Erythroblast (primary cell): ENCODE measurements at regions not wholly inside any gene's neighbourhood (a gene's known extent, or its start where the extent isn't known, plus 50 kb on each side); places are given as distances from the start of the nearest gene placed in this dataset.
A peak's percentile ranks its signal among the peaks of the same experiment; 100 is the strongest.

Experiments
- DNase-seq, 2 experiments: peaks; one replicate each; lab custom pipeline; 2025; lab: John Stamatoyannopoulos, UW
- GATA1 ChIP-seq: IDR thresholded peaks from 2 replicates; pipeline ENCODE4 v1.6.1; 2011; ENCODE audit warnings: low read depth, mild to moderate bottlenecking, control low read depth, low read length, moderate library complexity
- POLR2A ChIP-seq: IDR thresholded peaks from 2 replicates; pipeline ENCODE4 v1.6.1; 2011; ENCODE audit warnings: mild to moderate bottlenecking, low read length

DNA sequence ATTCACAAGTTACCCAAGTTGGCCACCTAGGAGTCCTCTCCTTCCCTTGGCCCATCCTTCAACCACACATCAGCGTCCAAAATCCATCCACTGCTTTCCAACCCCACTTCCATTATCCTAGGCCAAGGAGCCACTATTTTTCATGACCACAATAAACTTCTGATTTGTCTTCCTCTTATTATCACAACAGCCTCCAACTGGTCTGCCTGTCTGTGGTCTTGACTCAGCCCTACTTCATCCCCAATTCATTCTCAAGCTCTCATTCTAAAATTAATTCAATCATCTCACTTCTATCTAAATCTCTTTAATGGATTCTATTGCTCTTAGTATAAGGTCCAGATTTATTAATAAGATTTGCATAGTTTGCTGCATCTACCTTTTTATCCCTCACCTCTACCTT, 189.0 kb upstream of the PRDM1 start:
- DNase-seq, result no peak
- TF ChIP-seq GATA1, result no peak
- no peak for TF ChIP-seq POLR2A

DNA sequence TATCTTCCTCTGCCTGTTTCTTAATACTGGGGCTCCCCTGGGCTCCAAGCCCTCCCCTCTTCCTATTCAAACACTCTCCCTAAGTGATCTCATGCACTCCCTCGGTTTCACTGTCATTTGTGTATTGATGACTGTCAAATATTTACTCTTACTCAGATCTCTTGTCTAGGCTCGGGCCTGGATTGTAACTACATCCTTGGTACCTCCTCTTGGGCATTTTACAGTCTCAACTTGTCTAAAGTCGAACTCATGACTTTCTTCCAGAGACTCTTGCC, 189.4 kb upstream of the PRDM1 start:
- no peak for DNase-seq
- TF ChIP-seq POLR2A (no peak), GATA1 (no peak)

DNA sequence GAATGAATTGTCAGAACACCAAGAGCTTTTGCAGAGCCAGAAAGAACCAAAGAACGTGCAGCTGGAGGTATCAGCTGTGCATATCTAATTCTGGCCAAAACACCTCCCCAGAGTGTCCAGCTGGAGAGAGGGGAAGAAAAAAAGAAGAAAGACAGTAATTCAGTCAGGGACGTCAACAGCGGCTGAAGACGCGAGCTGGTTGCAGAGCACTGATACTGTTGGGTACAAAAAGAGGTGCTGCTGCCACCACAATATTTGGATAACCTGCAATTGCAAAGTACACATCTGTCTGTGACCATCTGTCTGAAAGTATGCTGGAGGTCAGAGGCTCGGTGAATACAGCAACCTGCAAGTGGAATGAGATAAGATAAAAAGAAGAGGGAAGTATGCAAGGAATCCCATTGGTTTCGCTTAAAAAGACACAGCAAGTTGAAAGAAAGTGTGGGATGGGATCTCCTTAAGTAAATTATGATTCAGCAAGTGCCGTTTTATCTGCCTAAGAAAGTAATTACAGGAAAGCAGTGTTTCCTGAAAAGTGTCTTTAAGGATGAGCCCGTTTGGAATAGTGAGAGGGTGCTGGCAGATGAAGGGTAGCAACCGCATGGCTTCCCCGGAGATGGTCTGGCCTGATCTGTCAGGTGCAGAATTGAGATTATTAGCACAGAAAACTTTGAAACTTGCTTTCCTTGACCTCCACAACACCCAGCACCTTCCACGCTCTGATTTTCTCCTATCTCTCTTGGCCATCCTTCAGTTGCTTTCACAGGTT, 189.9 kb upstream of the PRDM1 start:
- TF ChIP-seq GATA1, result no peak
- TF ChIP-seq POLR2A, result no peak
- peak in 1 of 2 experiments; percentile 37 for DNase-seq

DNA sequence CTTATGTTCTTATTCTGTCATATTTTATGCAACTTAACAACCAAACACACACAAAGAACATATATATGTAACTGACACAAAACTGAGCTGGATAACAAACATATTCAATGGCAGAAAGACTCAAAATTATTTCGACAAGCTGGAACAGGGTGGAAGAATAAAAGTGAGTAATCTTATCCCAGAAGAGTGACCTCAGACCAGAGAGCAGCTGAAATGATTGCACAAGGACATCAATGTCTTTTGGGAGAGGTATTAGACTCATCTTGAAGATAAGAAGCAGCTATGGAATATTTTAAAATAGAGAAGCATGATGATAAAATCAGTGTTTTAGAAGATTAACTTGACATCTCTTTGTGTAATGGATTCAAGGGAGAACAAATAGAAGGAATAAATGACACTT, 191.6 kb upstream of the PRDM1 start:
- TF ChIP-seq POLR2A (no peak), GATA1 (no peak)
- no peak for DNase-seq

DNA sequence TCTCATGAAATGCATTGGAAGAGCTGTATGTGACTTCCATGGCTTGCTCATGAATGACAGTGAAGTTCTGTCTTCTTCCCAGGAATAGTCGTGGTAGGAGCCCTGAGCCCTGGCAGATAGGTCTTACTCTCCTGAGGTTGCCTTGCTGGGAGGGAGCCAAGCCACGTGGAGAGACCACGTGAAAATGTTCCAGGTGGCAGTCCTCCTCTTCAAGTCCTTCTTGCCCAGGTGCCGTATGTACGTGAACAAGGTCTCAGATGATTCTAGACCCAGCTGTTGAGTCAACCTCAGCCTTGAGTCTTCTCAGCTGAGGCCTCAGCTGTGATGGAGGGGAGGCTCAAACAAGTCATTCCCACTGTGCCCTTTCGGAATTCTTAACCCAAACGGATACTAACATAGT, 192.4 kb upstream of the PRDM1 start:
- DNase-seq, result no peak
- TF ChIP-seq GATA1 (no peak), POLR2A (no peak)

DNA sequence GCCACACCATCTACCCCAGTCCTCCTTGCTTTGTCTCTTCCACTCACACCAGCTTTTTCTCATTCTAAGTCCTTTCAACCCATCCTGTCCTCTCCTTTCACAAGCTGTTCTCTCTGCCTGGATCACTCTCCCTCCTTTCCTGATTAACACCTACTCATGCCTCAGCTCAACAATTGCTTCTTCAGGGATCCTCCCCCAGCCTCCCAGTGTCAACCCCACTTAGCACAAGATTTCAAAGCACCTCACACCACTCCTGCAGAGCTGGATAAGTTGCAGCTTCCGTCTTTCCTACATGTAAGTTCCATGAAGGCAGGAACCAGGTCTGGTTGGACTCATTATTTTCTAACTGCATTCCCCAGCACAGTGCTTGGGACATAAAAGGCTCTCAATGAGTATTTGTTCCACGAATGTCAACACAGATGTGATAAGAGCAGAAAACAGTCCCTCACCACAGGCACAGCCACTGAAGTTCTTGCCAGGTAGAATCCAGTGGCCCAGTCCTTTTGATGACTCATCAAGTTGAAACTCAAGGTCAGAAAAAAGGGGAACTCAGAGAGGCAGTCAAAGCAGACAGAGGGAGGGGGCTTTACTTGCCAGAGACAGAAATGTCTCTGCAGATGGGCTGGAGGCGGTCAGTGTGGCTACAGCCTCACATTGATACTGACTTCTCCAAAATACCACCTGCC, 193.4 kb upstream of the PRDM1 start:
- no peak for DNase-seq
- TF ChIP-seq GATA1 (no peak), POLR2A (no peak)

DNA sequence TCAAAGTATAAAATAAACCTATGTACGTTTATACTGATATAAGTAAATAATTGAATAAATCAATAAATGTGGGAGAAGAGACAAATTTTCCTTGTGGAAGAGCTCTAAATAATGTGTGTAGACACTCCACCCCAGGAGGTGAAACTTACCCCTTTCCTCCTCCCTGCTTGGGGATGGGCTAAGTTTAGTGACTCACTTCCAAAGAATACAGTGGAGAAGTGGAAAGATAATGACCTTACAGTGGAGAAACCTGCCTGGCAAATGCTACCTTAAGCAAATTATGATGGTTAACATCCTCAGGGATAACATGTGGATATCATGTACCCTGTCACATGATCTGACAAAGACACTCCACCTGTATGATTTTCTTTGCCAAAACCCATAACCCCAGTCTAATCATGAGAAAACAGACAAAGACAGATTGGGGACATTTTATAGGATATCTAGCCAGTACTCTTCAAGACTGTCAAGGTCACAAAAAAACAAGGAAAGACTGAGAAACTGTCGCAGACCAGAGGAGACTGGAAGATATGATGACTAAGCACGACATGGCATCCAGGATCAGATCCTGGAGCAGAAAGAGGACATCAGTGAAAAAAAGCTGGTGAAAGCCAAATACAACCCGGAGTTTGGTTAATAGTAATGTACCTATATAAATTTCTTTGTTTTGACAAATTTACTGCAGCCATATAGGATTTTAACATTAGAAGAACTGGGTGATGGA, 195.5 kb upstream of the PRDM1 start:
- DNase-seq, result no peak
- no peak for TF ChIP-seq POLR2A
- TF ChIP-seq GATA1, result no peak

DNA sequence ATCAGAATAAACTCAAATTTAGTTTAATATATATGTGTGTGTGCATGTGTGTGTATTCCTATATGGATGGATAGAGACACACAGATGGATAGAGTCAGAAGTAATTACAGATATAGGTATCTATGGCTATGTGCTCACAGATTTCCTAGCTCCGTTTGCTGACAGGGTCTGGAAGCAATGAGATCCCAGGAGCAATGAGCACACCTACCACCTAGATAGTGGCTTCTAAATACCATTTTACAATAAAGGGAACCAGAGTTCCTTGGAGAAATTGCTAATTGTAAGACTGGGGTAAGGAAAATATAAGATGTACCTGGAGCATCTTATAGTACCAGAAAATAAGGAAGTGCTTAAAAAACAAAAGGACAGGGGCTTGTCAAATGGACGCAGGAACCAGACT, 196.2 kb upstream of the PRDM1 start:
- no peak for DNase-seq
- TF ChIP-seq POLR2A, result no peak
- no peak for TF ChIP-seq GATA1

DNA sequence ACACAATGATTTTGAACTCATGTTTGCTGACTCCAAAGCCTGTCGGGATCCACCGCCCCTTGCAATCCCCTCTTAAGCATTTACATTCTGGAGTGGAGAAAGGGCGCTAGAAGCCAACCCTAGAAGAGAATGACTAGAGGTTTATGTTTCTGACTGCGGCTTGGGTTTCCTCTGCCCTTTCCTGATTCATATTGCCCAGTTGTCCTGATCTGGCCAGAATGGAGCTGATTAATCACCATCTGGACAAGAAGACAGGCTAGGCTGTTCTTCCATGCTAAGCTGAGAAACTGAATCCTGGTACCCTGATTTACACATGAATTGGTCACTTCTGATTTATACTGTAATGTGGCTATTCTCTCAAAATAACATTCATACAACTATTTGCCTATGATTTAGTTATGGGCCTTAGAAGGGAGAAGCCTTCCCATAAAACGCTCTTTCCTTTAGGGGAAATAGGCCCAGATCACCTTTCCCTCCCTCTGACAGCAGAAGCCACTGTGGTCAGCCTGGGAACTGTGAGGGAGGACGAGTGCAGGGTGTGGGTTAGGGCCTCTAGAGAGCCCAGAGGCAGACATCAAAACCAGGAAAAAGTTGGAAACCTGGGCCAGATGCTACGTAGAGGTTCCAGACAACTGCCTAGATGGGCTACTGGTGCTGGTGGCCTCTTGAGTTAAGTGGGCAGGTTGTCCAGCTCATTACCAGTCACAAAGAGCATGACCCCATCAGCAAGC, 199.2 kb upstream of the PRDM1 start:
- no peak for DNase-seq
- TF ChIP-seq GATA1 (no peak), POLR2A (no peak)

DNA sequence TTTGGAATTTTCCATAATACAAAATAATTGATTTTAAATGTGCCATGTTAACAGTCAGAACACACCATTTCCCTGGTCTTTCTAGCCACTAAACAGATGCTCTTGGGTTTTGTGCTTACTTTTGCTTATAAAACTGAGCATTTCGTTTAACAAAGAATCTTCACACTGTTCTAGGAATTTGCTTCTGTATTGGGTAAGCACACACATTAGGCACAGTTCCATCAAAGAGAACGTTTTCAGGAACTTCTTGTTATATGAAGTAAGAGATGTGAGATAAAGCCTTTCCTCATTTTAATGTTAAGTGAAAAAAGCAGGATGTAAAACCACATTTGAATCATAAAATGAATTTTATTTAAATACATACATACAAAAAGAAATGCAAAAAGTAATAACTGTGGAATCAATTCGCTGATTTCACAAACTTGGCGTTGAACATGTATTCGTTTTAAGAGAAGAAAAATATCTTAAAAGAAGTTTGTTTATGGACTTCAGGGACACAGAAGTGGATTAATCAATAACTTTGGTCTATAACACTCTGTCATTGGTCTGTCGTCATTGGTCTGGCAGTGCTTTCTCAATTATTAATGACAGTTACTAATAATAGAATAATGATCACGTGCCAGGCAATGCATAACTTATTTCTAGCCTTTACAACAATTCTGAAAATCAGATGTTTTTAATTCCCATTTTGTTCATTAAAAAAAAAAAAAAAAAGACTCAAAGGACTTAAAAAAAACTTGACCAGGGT, 199.9 kb upstream of the PRDM1 start:
- TF ChIP-seq GATA1 (no peak), POLR2A (no peak)
- DNase-seq, result no peak

DNA sequence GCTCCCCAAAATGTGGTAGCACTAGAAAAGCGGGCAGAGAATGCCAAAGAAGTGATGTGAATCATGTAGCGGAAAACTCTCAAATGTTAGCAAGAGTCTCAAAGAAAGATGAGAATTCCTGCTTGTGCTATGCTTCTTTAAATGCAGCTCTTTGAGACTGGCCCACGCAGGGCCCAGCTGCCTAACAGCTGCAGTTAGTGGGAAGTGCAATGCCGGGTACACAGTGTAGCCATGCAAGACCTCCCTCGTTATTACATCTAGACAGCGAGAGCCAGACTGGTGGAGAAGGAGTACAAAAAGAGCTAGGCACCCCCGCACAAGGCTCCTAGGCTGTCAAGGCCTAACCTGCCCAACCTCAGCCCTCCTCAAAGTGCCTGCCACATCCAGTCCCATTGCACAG, 201.7 kb upstream of the PRDM1 start:
- DNase-seq, result no peak
- TF ChIP-seq POLR2A, result no peak
- no peak for TF ChIP-seq GATA1

DNA sequence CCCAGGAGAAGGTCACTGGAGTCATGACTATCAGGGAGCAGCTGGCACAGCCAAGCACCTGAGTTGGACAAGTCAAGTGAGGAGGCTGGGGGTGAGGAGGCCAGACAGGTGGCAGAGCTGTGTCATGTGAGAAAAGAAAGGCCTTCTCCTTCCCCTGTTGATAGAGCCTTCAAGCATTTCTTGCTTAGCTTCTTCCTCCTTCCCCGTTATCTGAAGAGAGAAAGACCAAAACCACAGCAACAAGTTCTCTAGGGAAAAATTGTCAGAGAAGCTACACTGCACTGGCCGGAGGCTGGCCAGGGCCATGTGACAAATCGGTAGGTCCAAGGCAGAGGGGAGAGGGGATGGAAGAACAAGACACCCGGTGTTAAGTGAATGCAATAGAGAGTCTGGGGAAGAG, 202.1 kb upstream of the PRDM1 start:
- no peak for TF ChIP-seq GATA1
- TF ChIP-seq POLR2A, result no peak

DNA sequence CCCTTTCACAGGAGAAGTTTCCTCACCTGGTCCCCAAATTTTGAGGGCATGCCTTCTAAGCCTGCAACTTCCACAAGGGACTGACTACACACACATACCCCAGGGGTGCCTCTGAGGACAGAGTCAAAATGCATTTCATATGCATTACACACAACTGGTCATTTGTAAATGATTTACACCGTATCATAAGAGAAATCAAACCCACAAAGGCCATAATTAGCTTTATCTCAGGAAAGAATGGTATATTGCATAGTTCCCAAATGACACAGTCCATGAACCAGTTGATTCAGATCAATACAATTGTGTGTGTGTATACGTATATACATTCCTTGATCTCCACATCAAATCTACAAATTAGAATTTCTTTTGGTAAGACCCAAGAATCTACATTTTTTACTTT, 203.3 kb upstream of the PRDM1 start:
- DNase-seq, result no peak
- TF ChIP-seq POLR2A (no peak), GATA1 (no peak)

More for the DNA sequence above, 202.1 kb upstream of the PRDM1 start:
- no peak for DNase-seq
